ENCODE measurements at regions not wholly inside any gene's neighbourhood (a gene's known extent, or its start where the extent isn't known, plus 50 kb on each side); places are given as distances from the start of the nearest gene placed in this dataset.

GRCh38 chr5:108437425-108437824, 55.5 kb upstream of the FBXL17 start:
- DNase-seq = no peak

- no peak for DNase-seq
These were observed 54.8 kb upstream of the FBXL17 start for GRCh38 chr5:108436696-108437095.

- DNase-seq = no peak
These were observed 51.7 kb upstream of the FBXL17 start for GRCh38 chr5:108433600-108433999.

GRCh38 chr5:108432024-108432423, 50.1 kb upstream of the FBXL17 start:
- no peak for DNase-seq

All from stimulated activated CD4-positive, alpha-beta T cell treated with anti-CD3 and anti-CD28 coated beads, Interleukin-2, amount 100 ng/mL, for 48 hours (primary cell).